ENCODE measurements at regions not wholly inside any gene's neighbourhood (a gene's known extent, or its start where the extent isn't known, plus 50 kb on each side); places are given as distances from the start of the nearest gene placed in this dataset.
"Not testable (repeated sequence)": the region's sequence is repeated elsewhere in the genome, so short reads cannot be mapped to it uniquely, and the experiment has no call there.

GRCh38 chr5:62757686-62758085, 179.1 kb downstream of the LRRC70 start:
- DNase-seq: not testable (repeated sequence)

GRCh38 chr5:62752998-62753367, 174.4 kb downstream of the LRRC70 start:
- not testable (repeated sequence) for DNase-seq

- not testable (repeated sequence) for DNase-seq
Measured at GRCh38 chr5:62752056-62752997, 173.7 kb downstream of the LRRC70 start.

- no peak for DNase-seq
Measured at GRCh38 chr5:62742207-62742606, 163.6 kb downstream of the LRRC70 start.

GRCh38 chr5:62741761-62742160, 163.1 kb downstream of the LRRC70 start:
- DNase-seq: no peak

GRCh38 chr5:62737766-62738165, 159.1 kb downstream of the LRRC70 start:
- DNase-seq: no peak

GRCh38 chr5:62732677-62733121, 154.1 kb downstream of the LRRC70 start:
- DNase-seq: peak; percentile 34

- DNase-seq: no peak
Measured at GRCh38 chr5:62731022-62731421, 152.4 kb downstream of the LRRC70 start.

GRCh38 chr5:62729675-62730074, 151.1 kb downstream of the LRRC70 start:
- no peak for DNase-seq

- DNase-seq: no peak
Measured at GRCh38 chr5:62727861-62728260, 149.2 kb downstream of the LRRC70 start.

- no peak for DNase-seq
Measured at GRCh38 chr5:62727184-62727583, 148.6 kb downstream of the LRRC70 start.

GRCh38 chr5:62722360-62722759, 143.7 kb downstream of the LRRC70 start:
- no peak for DNase-seq

GRCh38 chr5:62720031-62720441, 141.4 kb downstream of the LRRC70 start:
- no peak for DNase-seq

- no peak for DNase-seq
Measured at GRCh38 chr5:62719061-62719720, 140.6 kb downstream of the LRRC70 start.

GRCh38 chr5:62718324-62718723, 139.7 kb downstream of the LRRC70 start:
- no peak for DNase-seq

GRCh38 chr5:62717301-62717933, 138.8 kb downstream of the LRRC70 start:
- no peak for DNase-seq

GRCh38 chr5:62714296-62714695, 135.7 kb downstream of the LRRC70 start:
- no peak for DNase-seq

- no peak for DNase-seq
Measured at GRCh38 chr5:62708481-62709325, 130.1 kb downstream of the LRRC70 start.

GRCh38 chr5:62707563-62707962, 128.9 kb downstream of the LRRC70 start:
- DNase-seq: no peak

GRCh38 chr5:62707131-62707530, 128.5 kb downstream of the LRRC70 start:
- DNase-seq: no peak

GRCh38 chr5:62705022-62705421, 126.4 kb downstream of the LRRC70 start:
- DNase-seq: no peak

GRCh38 chr5:62702126-62702525, 123.5 kb downstream of the LRRC70 start:
- no peak for DNase-seq

- no peak for DNase-seq
Measured at GRCh38 chr5:62701036-62701435, 122.4 kb downstream of the LRRC70 start.
